ENCODE measurements at regions not wholly inside any gene's neighbourhood (a gene's known extent, or its start where the extent isn't known, plus 50 kb on each side); places are given as distances from the start of the nearest gene placed in this dataset.
"Not testable (repeated sequence)": the region's sequence is repeated elsewhere in the genome, so short reads cannot be mapped to it uniquely, and the experiment has no call there.

DNA sequence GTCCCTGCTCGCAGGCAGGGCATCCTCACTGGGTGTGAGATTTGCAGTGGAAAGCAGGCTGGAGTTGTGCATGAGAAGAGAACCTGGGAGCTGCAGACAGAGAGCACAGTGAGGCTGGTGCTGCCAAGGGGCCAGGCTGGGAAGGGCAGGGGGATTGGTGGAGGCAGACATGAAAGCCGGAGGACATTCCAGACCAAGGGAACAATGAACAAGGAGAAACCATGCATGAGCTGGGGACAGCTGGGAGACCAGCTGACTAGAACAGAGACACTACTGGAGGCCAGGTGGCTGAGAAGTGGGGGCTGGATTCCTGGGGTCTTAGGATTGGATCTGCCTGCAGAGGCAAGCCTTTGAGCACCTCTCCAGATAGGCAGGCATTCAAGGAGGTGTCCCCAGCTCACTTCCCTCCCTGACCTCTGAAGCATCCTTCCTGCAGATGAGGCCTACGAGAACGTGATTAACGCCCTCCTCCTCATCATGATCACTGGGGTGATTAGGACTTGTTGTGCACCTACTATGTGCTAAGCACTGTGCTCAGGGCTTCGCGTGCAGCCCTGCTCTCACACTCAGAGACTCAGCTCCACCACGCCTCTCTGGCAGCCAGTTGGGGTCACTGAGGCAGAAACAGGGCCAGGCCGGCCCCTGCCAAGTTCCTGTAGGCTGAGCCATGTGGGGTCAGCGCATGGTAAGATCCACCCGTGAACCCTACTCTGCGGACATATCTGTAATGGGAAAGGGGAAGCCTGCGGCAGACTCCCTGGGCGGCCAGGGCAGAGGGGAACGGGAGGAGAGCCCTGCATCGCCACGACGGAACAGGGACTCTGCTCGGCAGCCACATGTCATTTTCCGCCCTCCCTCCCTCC, 74.8 kb upstream of the SLC66A3 start:
- H3K9me3 ChIP-seq (ENCODE audit: control insufficient read depth in 1 of 2, low read length in 2 of 2): no peaks in the 10 kb centered on the region
- H3K36me3 ChIP-seq (ENCODE audit: control insufficient read depth in 1 of 2, insufficient read depth in 2 of 2, low read length in 2 of 2): no peaks in the 10 kb centered on the region
- no peak overlapping the region for H3K4me3 ChIP-seq (ENCODE audit: low read depth in 1 of 2, low read length in 2 of 2)
- no peaks in the 10 kb centered on the region for H3K4me1 ChIP-seq (ENCODE audit: control insufficient read depth in 1 of 2, insufficient read depth in 2 of 2, low read length in 2 of 2)
- no peaks in the 10 kb centered on the region for H3K27me3 ChIP-seq (ENCODE audit: control insufficient read depth in 1 of 2, insufficient read depth in 2 of 2, low read length in 2 of 2)
- H3K9ac ChIP-seq (ENCODE audit: low read depth in 1 of 2, low read length in 2 of 2): no peak overlapping the region
- no peak overlapping the region for H3K27ac ChIP-seq (ENCODE audit: low read depth, low read length)

DNA sequence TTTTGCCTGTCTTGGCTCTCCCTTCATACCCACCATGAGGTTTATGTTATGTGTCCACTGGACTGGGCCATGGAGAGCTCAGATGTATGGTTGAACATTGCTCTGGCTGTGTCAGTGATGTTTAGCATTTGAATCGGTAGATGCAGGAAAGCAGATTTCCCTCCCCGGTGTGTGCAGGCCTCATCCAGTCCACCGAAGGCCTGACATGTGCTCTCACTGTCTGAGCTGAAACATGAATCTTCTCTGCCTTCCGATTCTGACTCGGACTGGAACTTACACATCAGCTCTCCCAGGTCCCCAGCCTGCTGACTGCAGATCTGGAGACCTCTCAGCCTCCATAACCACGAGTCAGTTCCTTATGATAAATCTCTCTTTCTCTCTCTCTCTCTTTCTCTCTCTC, 72.4 kb upstream of the SLC66A3 start:
- Histone ChIP-seq H3K27me3 (ENCODE audit: control insufficient read depth in 1 of 2, insufficient read depth in 2 of 2, low read length in 2 of 2) (no peaks in the 10 kb centered on the region), H3K9ac (ENCODE audit: low read depth in 1 of 2, low read length in 2 of 2) (no peak overlapping the region), H3K36me3 (ENCODE audit: control insufficient read depth in 1 of 2, insufficient read depth in 2 of 2, low read length in 2 of 2) (no peaks in the 10 kb centered on the region), H3K4me1 (ENCODE audit: control insufficient read depth in 1 of 2, insufficient read depth in 2 of 2, low read length in 2 of 2) (no peaks in the 10 kb centered on the region), H3K27ac (ENCODE audit: low read depth, low read length) (no peak overlapping the region), H3K9me3 (ENCODE audit: control insufficient read depth in 1 of 2, low read length in 2 of 2) (no peaks in the 10 kb centered on the region), H3K4me3 (ENCODE audit: low read depth in 1 of 2, low read length in 2 of 2) (no peak overlapping the region)

DNA sequence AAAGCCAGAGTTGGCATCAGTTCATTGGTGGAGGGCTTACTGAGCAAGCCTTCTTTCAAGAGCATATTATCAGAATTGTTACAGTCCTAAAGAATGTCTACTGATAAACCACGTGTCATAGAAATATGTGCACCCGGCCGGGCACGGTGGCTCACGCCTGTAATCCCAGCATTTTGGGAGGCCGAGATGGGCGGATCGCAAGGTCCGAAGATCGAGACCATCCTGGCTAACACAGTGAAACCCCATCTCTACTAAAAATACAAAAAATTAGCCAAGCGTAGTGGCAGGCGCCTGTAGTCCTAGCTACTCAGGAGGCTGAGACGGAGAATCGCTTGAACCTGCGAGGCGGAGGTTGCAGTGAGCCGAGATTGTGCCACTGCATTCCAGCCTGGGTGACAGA, 66.4 kb upstream of the SLC66A3 start:
- not testable (repeated sequence) for H3K9ac ChIP-seq (ENCODE audit: low read depth in 1 of 2, low read length in 2 of 2); H3K4me1 ChIP-seq (ENCODE audit: control insufficient read depth in 1 of 2, insufficient read depth in 2 of 2, low read length in 2 of 2); H3K36me3 ChIP-seq (ENCODE audit: control insufficient read depth in 1 of 2, insufficient read depth in 2 of 2, low read length in 2 of 2); H3K27ac ChIP-seq (ENCODE audit: low read depth, low read length); H3K4me3 ChIP-seq (ENCODE audit: low read depth in 1 of 2, low read length in 2 of 2); H3K9me3 ChIP-seq (ENCODE audit: control insufficient read depth in 1 of 2, low read length in 2 of 2); H3K27me3 ChIP-seq (ENCODE audit: control insufficient read depth in 1 of 2, insufficient read depth in 2 of 2, low read length in 2 of 2)

DNA sequence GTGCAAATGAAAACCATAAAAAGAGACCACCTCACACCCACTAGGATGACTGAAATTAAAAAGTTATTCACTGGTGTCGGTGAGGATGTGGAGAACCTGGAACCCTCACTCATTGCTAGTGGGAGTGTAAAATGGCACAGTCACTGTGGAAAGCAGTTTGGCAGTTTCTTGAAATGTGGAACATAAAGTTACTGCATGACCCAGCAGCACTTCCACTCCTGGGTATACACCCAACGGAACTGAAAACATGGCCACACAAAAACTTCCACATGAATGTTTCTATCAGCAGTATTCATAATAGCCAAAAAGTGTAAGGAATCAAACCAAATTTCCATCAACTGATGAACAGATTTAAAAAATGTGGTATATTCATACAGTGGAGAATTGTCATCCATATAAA, 65.1 kb upstream of the SLC66A3 start:
- Histone ChIP-seq H3K27me3 (ENCODE audit: control insufficient read depth in 1 of 2, insufficient read depth in 2 of 2, low read length in 2 of 2) (no peaks in the 10 kb centered on the region), H3K9me3 (ENCODE audit: control insufficient read depth in 1 of 2, low read length in 2 of 2) (no peaks in the 10 kb centered on the region), H3K4me3 (ENCODE audit: low read depth in 1 of 2, low read length in 2 of 2) (no peak overlapping the region), H3K4me1 (ENCODE audit: control insufficient read depth in 1 of 2, insufficient read depth in 2 of 2, low read length in 2 of 2) (no peaks in the 10 kb centered on the region), H3K36me3 (ENCODE audit: control insufficient read depth in 1 of 2, insufficient read depth in 2 of 2, low read length in 2 of 2) (no peaks in the 10 kb centered on the region), H3K27ac (ENCODE audit: low read depth, low read length) (no peak overlapping the region), H3K9ac (ENCODE audit: low read depth in 1 of 2, low read length in 2 of 2) (no peak overlapping the region)

DNA sequence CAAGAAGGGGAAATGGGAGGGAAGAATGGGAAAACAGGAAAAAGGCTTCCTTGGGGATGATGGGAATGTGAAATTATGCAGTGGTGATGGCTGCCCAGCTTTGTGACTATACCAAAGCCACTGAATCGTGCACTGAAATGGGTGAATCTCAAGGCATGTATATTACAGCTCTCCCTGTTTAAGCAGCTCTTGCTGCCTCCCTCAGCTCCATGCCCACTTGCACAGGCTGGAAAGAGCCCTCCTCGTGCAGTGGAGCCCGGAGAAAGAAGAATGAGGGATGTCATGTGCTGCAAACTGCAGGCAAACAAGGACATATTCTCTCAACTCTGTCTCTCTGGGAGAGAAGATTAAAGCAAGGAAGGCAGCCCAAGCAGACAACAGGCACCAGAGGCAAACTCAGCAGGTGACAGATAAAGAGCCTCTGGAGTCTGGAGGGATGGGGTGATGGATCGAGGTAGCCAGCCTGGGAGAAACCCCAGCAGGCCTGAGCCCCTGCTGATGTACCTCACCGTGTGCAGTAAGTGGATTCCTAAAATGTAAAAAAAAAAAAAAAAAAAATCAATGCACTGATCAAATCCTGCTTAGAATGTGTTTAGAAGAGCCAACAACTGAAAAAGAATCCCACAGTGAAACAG, 62.4 kb upstream of the SLC66A3 start:
- H3K36me3 ChIP-seq (ENCODE audit: control insufficient read depth in 1 of 2, insufficient read depth in 2 of 2, low read length in 2 of 2): no peaks in the 10 kb centered on the region
- H3K27ac ChIP-seq (ENCODE audit: low read depth, low read length): no peak overlapping the region
- no peaks in the 10 kb centered on the region for H3K4me1 ChIP-seq (ENCODE audit: control insufficient read depth in 1 of 2, insufficient read depth in 2 of 2, low read length in 2 of 2)
- no peak overlapping the region for H3K9ac ChIP-seq (ENCODE audit: low read depth in 1 of 2, low read length in 2 of 2)
- H3K27me3 ChIP-seq (ENCODE audit: control insufficient read depth in 1 of 2, insufficient read depth in 2 of 2, low read length in 2 of 2): no peaks in the 10 kb centered on the region
- no peak overlapping the region for H3K4me3 ChIP-seq (ENCODE audit: low read depth in 1 of 2, low read length in 2 of 2)
- no peaks in the 10 kb centered on the region for H3K9me3 ChIP-seq (ENCODE audit: control insufficient read depth in 1 of 2, low read length in 2 of 2)

DNA sequence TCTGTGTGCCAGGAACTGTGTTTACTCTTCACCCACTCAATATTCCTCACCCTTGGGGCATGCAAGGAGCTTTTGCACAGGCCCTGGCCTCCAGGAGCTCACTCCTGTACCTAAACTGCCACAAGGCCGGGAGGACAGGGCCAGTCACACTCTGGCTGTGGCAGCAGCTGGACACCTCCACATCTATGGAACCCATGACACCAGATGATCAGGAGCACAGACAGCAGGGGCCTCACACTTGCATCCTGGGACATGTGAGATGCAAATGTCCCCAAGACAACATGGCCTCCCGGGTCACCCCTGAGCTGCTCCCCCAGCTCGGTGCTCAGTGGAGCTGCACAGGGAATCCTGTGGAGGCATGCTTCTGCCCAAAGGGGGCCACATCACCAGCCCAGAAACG, 61.8 kb upstream of the SLC66A3 start:
- no peak overlapping the region for H3K9ac ChIP-seq (ENCODE audit: low read depth in 1 of 2, low read length in 2 of 2)
- H3K9me3 ChIP-seq (ENCODE audit: control insufficient read depth in 1 of 2, low read length in 2 of 2): no peaks in the 10 kb centered on the region
- no peaks in the 10 kb centered on the region for H3K36me3 ChIP-seq (ENCODE audit: control insufficient read depth in 1 of 2, insufficient read depth in 2 of 2, low read length in 2 of 2)
- no peaks in the 10 kb centered on the region for H3K4me1 ChIP-seq (ENCODE audit: control insufficient read depth in 1 of 2, insufficient read depth in 2 of 2, low read length in 2 of 2)
- H3K27me3 ChIP-seq (ENCODE audit: control insufficient read depth in 1 of 2, insufficient read depth in 2 of 2, low read length in 2 of 2): no peaks in the 10 kb centered on the region
- no peak overlapping the region for H3K27ac ChIP-seq (ENCODE audit: low read depth, low read length)
- H3K4me3 ChIP-seq (ENCODE audit: low read depth in 1 of 2, low read length in 2 of 2): no peak overlapping the region

DNA sequence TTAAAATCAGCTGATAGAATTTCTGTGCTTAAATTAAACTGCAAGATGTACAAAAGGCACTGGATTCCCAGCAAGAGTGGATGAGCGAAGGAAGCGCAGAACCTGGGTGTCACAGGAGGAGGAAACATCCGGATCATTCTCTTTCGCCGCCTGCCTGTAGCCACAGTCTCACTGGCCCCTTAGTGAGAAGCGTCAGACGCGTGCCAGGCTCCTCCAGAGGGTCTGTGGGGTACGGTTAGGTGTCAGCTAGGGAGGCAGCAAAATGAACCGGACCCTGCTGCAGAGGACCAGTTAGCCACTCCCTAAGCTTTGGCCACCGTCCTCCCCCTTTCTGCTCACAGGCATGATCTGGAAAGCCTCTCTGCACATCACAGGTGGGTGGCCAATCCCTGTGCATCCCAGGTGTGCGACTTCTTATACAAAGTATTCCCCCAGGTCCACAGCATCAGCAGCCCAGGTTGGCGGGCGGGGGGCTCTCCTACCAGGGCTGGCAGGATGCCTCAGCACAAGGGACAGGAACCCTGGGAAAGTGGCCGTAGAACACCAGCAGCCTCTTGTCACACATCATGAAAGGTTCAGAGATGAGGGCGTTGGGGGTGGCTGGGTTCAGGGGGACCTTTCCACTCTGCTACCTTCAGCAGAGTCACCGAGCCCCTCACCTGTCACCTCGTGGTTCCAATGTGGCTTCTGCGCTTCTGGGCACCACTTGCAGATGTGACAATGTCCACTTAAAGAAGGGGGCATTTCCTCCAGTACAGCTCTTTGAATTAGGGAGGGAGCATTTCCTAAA, 61.1 kb upstream of the SLC66A3 start:
- no peaks in the 10 kb centered on the region for H3K27me3 ChIP-seq (ENCODE audit: control insufficient read depth in 1 of 2, insufficient read depth in 2 of 2, low read length in 2 of 2)

DNA sequence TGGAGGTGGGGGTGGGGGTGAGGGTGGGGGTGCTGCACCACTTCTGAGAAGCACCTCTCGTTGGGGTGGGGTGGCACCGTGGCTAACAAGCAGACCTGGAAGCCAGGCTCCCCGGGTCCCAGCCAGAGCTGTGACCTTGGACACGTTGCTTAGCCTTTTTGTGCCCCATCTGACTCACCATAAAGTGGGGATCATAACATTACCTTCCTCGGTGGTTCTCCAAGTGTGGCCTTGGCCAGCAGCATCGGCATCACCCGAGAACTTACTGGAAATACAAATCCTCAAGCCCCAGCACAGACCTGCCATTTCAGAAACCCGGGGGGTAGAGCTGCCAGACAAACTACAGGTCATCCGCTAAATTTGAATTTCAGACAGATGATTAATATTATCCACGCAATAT, 58.7 kb upstream of the SLC66A3 start:
- Histone ChIP-seq H3K4me1 (ENCODE audit: control insufficient read depth in 1 of 2, insufficient read depth in 2 of 2, low read length in 2 of 2) (no peaks in the 10 kb centered on the region), H3K9me3 (ENCODE audit: control insufficient read depth in 1 of 2, low read length in 2 of 2) (no peaks in the 10 kb centered on the region), H3K4me3 (ENCODE audit: low read depth in 1 of 2, low read length in 2 of 2) (no peak overlapping the region), H3K9ac (ENCODE audit: low read depth in 1 of 2, low read length in 2 of 2) (no peak overlapping the region), H3K36me3 (ENCODE audit: control insufficient read depth in 1 of 2, insufficient read depth in 2 of 2, low read length in 2 of 2) (no peaks in the 10 kb centered on the region), H3K27ac (ENCODE audit: low read depth, low read length) (no peak overlapping the region), H3K27me3 (ENCODE audit: control insufficient read depth in 1 of 2, insufficient read depth in 2 of 2, low read length in 2 of 2) (no peaks in the 10 kb centered on the region)

More for the DNA sequence above, 61.1 kb upstream of the SLC66A3 start:
- H3K4me3 ChIP-seq (ENCODE audit: low read depth in 1 of 2, low read length in 2 of 2): no peak overlapping the region
- no peak overlapping the region for H3K9ac ChIP-seq (ENCODE audit: low read depth in 1 of 2, low read length in 2 of 2)
- no peaks in the 10 kb centered on the region for H3K36me3 ChIP-seq (ENCODE audit: control insufficient read depth in 1 of 2, insufficient read depth in 2 of 2, low read length in 2 of 2)
- no peaks in the 10 kb centered on the region for H3K9me3 ChIP-seq (ENCODE audit: control insufficient read depth in 1 of 2, low read length in 2 of 2)
- no peaks in the 10 kb centered on the region for H3K4me1 ChIP-seq (ENCODE audit: control insufficient read depth in 1 of 2, insufficient read depth in 2 of 2, low read length in 2 of 2)
- H3K27ac ChIP-seq (ENCODE audit: low read depth, low read length): no peak overlapping the region

DNA sequence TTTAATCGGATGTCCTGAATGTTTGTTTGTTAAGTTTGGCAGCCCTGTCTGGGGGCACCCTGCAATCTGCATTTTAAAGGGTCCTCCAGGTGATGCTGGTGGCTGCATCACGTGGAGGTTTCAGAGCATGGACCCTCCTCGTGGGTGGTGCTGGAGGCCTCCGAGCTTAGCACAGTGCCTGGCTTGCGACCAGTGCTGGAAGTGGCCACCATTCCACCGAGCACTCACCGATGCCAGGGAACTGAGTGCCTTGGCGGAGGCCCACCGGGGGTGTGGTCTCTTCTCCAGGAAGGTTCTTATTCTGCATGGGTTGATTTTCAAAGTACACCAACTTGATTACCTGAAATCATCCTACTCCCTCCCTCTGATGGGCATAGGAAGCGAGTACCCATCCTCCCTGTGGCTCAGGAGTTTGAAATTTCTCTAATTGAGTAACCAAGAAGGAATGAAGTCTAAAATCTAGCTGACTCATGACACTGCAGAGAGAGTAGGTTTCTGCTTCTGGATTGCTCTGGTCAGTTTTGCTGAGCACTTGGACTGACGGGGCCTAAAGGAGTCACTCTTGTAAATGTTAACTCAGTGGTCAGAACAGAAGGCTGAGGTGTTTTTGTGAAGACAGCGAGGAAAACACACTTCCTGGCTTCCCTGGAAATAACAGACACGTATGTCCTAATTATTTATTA, 58.1 kb upstream of the SLC66A3 start:
- no peak overlapping the region for H3K9ac ChIP-seq (ENCODE audit: low read depth in 1 of 2, low read length in 2 of 2)
- H3K9me3 ChIP-seq (ENCODE audit: control insufficient read depth in 1 of 2, low read length in 2 of 2): no peaks in the 10 kb centered on the region
- H3K4me1 ChIP-seq (ENCODE audit: control insufficient read depth in 1 of 2, insufficient read depth in 2 of 2, low read length in 2 of 2): no peaks in the 10 kb centered on the region
- no peak overlapping the region for H3K4me3 ChIP-seq (ENCODE audit: low read depth in 1 of 2, low read length in 2 of 2)
- H3K27ac ChIP-seq (ENCODE audit: low read depth, low read length): no peak overlapping the region
- H3K27me3 ChIP-seq (ENCODE audit: control insufficient read depth in 1 of 2, insufficient read depth in 2 of 2, low read length in 2 of 2): no peaks in the 10 kb centered on the region
- H3K36me3 ChIP-seq (ENCODE audit: control insufficient read depth in 1 of 2, insufficient read depth in 2 of 2, low read length in 2 of 2): no peaks in the 10 kb centered on the region
